Natural killer cell treated with Interleukin-12 subunit alpha and Interleukin-12 subunit beta and Interleukin-15 and Interleukin-18, amount 100 ng/mL, for 72 hours (primary cell): ENCODE measurements at regions not wholly inside any gene's neighbourhood (a gene's known extent, or its start where the extent isn't known, plus 50 kb on each side); places are given as distances from the start of the nearest gene placed in this dataset.

Source experiments
- ATAC-seq, 2 donors: fragments of 150-1000 bp; cut with Tn5 transposase in 1 of 2; sonication (Bioruptor Pico), chemical (Tn5 transposase) in 1 of 2; 2 replicates each; pipeline ENCODE4 v1.10.0; 2021
- DNase-seq: peaks from one replicate; pipeline ENCODE4 v3.0.0; 2022; ENCODE audit warnings: low spot score
- H3K27ac Mint-ChIP-seq, 2 donors: 1 replicate in 1 of 2; 2 replicates in 1 of 2; pipeline ENCODE4 v1.8.0; 2022; ENCODE audit warnings: mixed read lengths in 2 of 2, mild to moderate bottlenecking in 1 of 2, moderate library complexity in 1 of 2
- H3K27me3 Mint-ChIP-seq, 2 donors: 1 replicate in 1 of 2; 2 replicates in 1 of 2; pipeline ENCODE4 v1.8.0; 2022; ENCODE audit warnings: mixed read lengths in 2 of 2
- H3K36me3 Mint-ChIP-seq: one replicate; pipeline ENCODE4 v1.8.0; 2022; ENCODE audit warnings: mixed read lengths
- H3K4me1 Mint-ChIP-seq, 2 donors: 1 replicate in 1 of 2; 2 replicates in 1 of 2; pipeline ENCODE4 v1.8.0; 2022; ENCODE audit warnings: low read depth in 2 of 2, mixed read lengths in 2 of 2, mild to moderate bottlenecking in 1 of 2
- H3K4me3 Mint-ChIP-seq: one replicate; pipeline ENCODE4 v1.8.0; 2022; ENCODE audit warnings: mixed read lengths
- H3K9me3 Mint-ChIP-seq: 2 replicates; pipeline ENCODE4 v1.8.0; 2022; ENCODE audit warnings: mixed read lengths

GRCh38 chr9:108489567-108489966, 366.2 kb downstream of the ACTL7B start:
- H3K27ac Mint-ChIP-seq = no peak overlapping the region
- ATAC-seq (no peak), DNase-seq (no peak)
- peaks cover 16% of the 10 kb centered on the region for H3K9me3 Mint-ChIP-seq
- no peaks in the 10 kb centered on the region for H3K4me1 Mint-ChIP-seq
- H3K4me3 Mint-ChIP-seq = no peak overlapping the region
- no peaks in the 10 kb centered on the region for H3K36me3 Mint-ChIP-seq
- H3K27me3 Mint-ChIP-seq = no peaks in the 10 kb centered on the region

DNA sequence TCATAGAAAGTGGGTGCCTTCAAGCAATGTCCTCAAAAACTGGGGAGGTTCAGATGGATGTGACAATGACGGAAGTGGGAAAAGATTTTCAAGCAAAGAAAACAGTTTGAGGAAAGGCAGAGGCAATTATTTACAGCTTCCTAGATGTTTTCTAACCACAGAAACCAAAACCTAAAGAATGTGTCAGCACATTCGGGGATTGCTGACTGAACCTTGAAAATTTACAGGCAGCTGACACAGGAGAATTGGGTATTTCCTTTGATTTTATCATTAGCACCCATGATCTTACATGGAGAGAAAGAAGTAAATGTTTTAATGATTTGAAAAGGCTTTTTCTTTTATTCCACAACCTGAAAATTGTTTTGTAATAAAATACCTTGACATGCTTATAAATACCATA, 369.0 kb downstream of the ACTL7B start:
- Mint-ChIP-seq H3K27ac (no peak overlapping the region), H3K36me3 (no peaks in the 10 kb centered on the region), H3K9me3 (peaks cover 15% of the 10 kb centered on the region), H3K4me1 (no peaks in the 10 kb centered on the region), H3K4me3 (no peak overlapping the region), H3K27me3 (no peaks in the 10 kb centered on the region)
- ATAC-seq (no peak), DNase-seq (no peak)

GRCh38 chr9:108484468-108484867, 371.3 kb downstream of the ACTL7B start:
- DNase-seq (no peak), ATAC-seq (no peak)
- Mint-ChIP-seq H3K4me3 (no peak overlapping the region), H3K36me3 (no peaks in the 10 kb centered on the region), H3K4me1 (no peaks in the 10 kb centered on the region), H3K27me3 (no peaks in the 10 kb centered on the region), H3K27ac (no peak overlapping the region), H3K9me3 (peaks cover 11% of the 10 kb centered on the region)

DNA sequence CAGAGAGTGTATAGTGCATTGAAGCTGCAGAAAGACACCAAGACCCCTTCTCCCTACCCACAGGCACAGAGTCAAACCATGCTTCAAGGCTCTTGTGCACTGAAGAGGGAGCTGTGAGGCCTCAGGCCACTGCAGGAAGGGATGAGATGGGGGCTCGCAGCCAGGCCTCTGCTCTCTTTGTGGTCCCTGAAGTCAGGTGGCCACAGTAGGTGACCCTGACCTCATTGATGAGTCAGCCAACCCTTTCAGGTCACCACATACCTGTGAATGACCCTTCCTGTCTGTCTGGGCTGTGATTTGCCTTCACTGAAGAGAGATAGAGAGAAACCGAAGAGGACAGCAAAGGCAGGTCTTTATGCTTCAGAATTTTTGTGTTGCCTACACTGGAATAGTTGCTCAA, 372.1 kb downstream of the ACTL7B start:
- Mint-ChIP-seq H3K27me3 (no peaks in the 10 kb centered on the region), H3K27ac (no peak overlapping the region), H3K36me3 (no peaks in the 10 kb centered on the region), H3K9me3 (peaks cover 11% of the 10 kb centered on the region), H3K4me1 (no peaks in the 10 kb centered on the region), H3K4me3 (no peak overlapping the region)
- no peak for ATAC-seq
- no peak for DNase-seq

- H3K27ac Mint-ChIP-seq = no peak overlapping the region
- no peak overlapping the region for H3K4me3 Mint-ChIP-seq
- no peaks in the 10 kb centered on the region for H3K4me1 Mint-ChIP-seq
- DNase-seq (no peak), ATAC-seq (no peak)
- no peaks in the 10 kb centered on the region for H3K27me3 Mint-ChIP-seq
- peaks cover 4% of the 10 kb centered on the region for H3K9me3 Mint-ChIP-seq
- no peaks in the 10 kb centered on the region for H3K36me3 Mint-ChIP-seq
Observed at GRCh38 chr9:108479989-108480652, 375.7 kb downstream of the ACTL7B start.

DNA sequence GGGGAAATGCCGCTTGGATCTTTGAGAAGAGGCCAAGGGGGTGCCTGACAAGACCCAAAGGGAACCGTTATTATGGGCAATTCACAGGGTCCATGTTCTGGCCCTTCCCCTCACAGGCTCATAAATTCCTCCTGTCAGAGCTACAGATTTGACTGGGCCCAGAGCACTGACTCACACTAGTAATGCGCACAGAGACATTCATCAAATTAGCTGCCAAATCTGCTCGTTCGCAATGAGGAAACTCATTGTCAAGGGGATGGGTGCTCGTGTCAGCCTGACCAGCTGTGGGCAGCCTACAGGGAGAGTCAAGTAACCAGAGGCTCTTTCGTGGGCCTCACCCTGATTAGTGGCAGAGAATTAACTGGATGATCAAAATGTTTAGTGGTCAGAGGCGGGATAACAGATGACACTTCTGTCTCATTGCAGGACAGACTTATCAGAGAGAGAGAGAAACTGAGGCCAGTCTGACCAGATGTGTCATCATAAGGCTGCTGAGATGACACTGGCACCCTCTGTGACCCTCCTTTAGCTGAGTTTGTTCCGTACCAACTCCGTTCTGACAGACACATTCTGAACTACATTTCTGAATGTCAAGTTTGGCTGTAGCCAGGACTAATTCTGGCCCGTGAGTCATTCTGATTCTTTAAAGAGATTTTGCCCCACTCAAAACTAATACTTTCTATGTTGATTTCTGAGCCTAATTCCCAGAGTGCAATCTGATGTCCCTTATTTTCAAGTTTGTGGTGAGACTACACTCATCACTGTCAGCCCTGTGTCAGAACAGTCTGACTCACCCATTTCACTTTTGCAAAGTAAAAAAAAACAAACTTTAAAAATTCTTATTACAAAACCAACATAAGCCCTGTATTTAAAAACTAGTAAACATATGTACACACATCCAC, 377.1 kb downstream of the ACTL7B start:
- no peak overlapping the region for H3K27ac Mint-ChIP-seq
- no peaks in the 10 kb centered on the region for H3K4me1 Mint-ChIP-seq
- DNase-seq (no peak), ATAC-seq (peak in 1 of 2 donors; percentile 56)
- peaks cover 4% of the 10 kb centered on the region for H3K9me3 Mint-ChIP-seq
- H3K4me3 Mint-ChIP-seq = no peak overlapping the region
- no peaks in the 10 kb centered on the region for H3K27me3 Mint-ChIP-seq
- no peaks in the 10 kb centered on the region for H3K36me3 Mint-ChIP-seq

DNA sequence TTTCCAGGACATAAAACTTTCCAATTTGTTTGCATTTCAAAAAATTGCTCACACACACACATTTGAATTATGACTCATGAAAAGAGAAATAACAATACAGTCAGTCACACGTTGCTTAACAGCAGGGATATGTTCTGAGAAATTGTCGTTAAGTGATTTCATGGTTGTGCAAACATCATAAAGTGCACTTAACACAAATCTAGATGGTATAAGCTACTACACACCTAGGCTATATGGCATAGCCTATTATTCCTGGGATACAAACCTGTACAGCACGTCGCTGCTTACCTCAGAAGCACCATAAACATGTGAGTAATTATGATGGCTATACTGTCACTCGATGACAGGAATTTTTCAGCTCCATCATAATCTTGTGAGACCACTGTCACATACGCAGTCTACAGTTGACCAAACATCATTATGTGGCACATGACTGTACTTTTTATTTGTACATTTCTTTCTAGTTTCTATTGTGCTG, 378.2 kb downstream of the ACTL7B start:
- Mint-ChIP-seq H3K9me3 (peaks cover under 1% of the 10 kb centered on the region), H3K4me3 (no peak overlapping the region), H3K4me1 (no peaks in the 10 kb centered on the region), H3K27me3 (no peaks in the 10 kb centered on the region), H3K27ac (no peak overlapping the region), H3K36me3 (no peaks in the 10 kb centered on the region)
- DNase-seq (no peak), ATAC-seq (no peak)

DNA sequence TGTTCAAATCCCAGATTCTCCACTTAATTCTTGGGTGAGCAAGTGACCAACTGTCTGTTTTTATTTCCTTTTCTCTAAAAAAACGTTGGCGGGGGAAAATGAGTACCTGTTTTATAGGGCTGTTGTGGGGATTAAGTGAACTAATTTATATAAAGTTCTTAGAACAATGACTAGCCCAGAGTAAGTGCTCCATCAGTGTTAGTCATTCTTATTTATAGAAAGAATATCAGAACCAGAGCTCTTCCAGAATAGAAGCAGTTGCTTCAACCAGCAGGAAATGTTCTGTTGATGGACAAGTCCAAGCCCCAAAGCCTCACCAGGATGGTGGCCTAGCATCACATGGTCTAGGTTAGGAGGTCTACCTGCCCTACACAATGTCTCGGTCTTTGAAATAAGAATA, 379.2 kb downstream of the ACTL7B start:
- H3K4me1 Mint-ChIP-seq = no peaks in the 10 kb centered on the region
- H3K9me3 Mint-ChIP-seq = no peaks in the 10 kb centered on the region
- no peak overlapping the region for H3K4me3 Mint-ChIP-seq
- no peaks in the 10 kb centered on the region for H3K27me3 Mint-ChIP-seq
- no peaks in the 10 kb centered on the region for H3K36me3 Mint-ChIP-seq
- DNase-seq (no peak), ATAC-seq (no peak)
- no peak overlapping the region for H3K27ac Mint-ChIP-seq

DNA sequence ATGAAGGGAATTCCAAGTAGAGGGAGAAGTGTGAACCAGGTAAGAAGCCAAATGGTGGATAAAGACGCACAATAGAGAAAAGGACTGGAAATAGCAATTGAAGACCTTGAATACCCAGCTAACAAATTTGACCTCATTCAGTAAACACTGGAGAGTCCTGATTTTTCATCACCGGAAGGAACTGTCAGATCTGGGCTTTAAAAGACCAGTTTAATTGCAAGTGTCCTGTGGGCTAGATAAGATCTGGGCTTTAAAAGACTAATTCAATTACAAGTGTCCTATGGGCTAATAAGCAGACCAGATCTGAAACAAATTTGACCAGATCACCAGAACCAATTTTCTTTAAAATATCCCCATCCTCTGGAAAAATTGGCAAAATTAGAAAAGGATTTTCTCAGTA, 380.0 kb downstream of the ACTL7B start:
- no peak for DNase-seq

GRCh38 chr9:108474356-108474755, 381.4 kb downstream of the ACTL7B start:
- no peak for DNase-seq
- H3K4me1 Mint-ChIP-seq = no peaks in the 10 kb centered on the region
- no peaks in the 10 kb centered on the region for H3K36me3 Mint-ChIP-seq
- ATAC-seq = no peak
- no peaks in the 10 kb centered on the region for H3K27me3 Mint-ChIP-seq
- H3K4me3 Mint-ChIP-seq = no peak overlapping the region
- no peak overlapping the region for H3K27ac Mint-ChIP-seq
- H3K9me3 Mint-ChIP-seq = peaks cover 4% of the 10 kb centered on the region

More for the DNA sequence above, 380.0 kb downstream of the ACTL7B start:
- H3K27ac Mint-ChIP-seq = no peak overlapping the region
- no peaks in the 10 kb centered on the region for H3K9me3 Mint-ChIP-seq
- ATAC-seq = no peak
- H3K4me3 Mint-ChIP-seq = no peak overlapping the region
- H3K27me3 Mint-ChIP-seq = no peaks in the 10 kb centered on the region
- H3K4me1 Mint-ChIP-seq = no peaks in the 10 kb centered on the region
- H3K36me3 Mint-ChIP-seq = no peaks in the 10 kb centered on the region

DNA sequence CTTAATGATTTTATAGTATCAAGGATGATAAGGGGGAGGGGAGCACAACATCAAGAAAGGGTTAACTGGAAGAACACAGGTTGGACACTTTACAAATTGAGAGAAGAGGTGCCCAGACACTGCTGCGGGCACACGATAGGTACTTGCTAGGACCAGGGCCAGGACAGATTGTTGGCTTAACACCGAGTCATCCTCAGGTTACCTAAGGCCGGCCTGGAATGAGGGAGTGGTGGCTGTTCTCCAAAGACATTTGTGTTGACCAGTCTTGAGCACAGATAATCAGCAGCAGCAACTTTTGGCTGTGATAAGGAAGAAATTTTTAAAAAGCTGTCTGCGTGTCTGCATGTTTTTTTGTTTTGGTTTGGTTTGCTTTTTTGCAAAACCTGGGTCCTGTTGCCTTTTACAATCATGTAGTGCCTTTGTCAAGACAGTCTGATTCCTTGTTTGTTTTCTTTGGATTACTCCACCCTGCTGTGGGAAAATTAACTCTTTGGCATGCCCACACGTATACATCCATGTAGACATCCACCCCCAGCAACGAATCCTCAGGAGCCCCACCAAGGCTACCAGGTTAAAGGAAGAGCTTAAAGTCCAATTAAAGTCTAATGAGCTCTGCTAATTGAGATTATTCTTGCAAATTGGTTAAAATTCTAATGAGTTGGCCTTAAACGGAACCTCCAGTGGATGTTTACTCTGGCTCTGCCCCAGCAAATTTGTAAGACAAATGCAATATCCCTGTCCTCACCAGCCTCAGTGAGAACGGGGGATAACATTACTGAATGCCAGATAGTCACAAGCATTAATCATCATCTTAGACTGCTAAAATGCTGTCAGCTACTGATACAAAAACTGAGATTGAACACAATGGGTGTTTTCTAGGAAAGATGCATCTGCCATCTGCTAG, 382.3 kb downstream of the ACTL7B start:
- Mint-ChIP-seq H3K4me3 (no peak overlapping the region), H3K27me3 (no peaks in the 10 kb centered on the region), H3K36me3 (no peaks in the 10 kb centered on the region), H3K27ac (no peak overlapping the region), H3K4me1 (no peaks in the 10 kb centered on the region), H3K9me3 (peaks cover 7% of the 10 kb centered on the region)
- DNase-seq (no peak), ATAC-seq (no peak)

DNA sequence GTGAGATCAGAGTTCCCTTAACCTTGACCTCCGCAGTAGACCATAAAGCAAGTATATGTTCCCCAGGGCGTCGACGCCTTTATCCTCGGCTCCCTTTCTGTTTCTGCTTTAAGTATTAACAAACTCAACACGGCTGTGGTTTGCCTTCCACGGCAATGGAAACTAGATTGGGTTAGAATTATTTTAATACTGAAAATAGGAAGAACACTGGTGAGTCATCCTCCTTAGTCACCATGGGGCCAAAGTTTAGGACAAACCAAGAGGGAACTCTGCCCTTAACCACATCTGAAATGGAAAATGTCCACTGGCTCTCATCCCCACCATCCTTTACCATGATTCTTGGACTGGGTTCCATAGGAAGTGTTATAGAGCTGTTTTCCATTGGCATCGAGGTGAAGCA, 386.1 kb downstream of the ACTL7B start:
- ATAC-seq (no peak), DNase-seq (no peak)
- Mint-ChIP-seq H3K9me3 (peaks cover 11% of the 10 kb centered on the region), H3K27me3 (no peaks in the 10 kb centered on the region), H3K4me3 (no peak overlapping the region), H3K27ac (no peak overlapping the region), H3K4me1 (no peaks in the 10 kb centered on the region), H3K36me3 (no peaks in the 10 kb centered on the region)

DNA sequence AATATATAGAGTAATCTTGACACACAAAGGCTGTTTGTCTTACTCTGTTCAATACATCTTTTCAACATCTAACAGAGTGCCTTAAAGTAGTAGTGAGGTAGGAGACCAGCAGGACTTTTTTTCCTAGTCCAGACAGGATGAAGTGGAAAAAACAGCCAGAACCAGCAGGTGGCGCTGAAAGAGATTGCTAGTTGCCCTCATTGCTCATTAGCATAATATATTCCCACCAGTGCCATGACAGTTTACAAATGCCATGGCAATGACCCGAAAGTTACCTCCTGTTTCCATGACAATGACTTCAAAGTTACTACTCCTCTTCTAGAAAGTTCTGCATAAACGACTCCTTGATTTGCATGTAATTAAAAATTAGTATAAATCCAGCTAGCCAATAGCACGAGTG, 387.4 kb downstream of the ACTL7B start:
- Mint-ChIP-seq H3K9me3 (peaks cover 11% of the 10 kb centered on the region), H3K4me1 (no peaks in the 10 kb centered on the region), H3K27ac (no peak overlapping the region), H3K4me3 (no peak overlapping the region), H3K36me3 (no peaks in the 10 kb centered on the region), H3K27me3 (no peaks in the 10 kb centered on the region)
- ATAC-seq (no peak), DNase-seq (no peak)
